ENCODE measurements at regions not wholly inside any gene's neighbourhood (a gene's known extent, or its start where the extent isn't known, plus 50 kb on each side); places are given as distances from the start of the nearest gene placed in this dataset.

GRCh38 chr2:65711863-65712262 lies 279.5 kb upstream of the SPRED2 start:
- TF ChIP-seq CTCF (IDR thresholded peaks at IDR 0.05) (no peak), POLR2A (IDR thresholded peaks at IDR 0.05) (no peak)
